CD4-positive, alpha-beta T cell treated with Interleukin-12 subunit alpha and Interleukin-12 subunit beta, for 1 hour (primary cell): ENCODE measurements at regions not wholly inside any gene's neighbourhood (a gene's known extent, or its start where the extent isn't known, plus 50 kb on each side); places are given as distances from the start of the nearest gene placed in this dataset.
"Not testable (repeated sequence)": the region's sequence is repeated elsewhere in the genome, so short reads cannot be mapped to it uniquely, and the experiment has no call there.

Experiments
- DNase-seq: peaks from one replicate; pipeline ENCODE4 v3.0.0-alpha.2; 2020

DNA sequence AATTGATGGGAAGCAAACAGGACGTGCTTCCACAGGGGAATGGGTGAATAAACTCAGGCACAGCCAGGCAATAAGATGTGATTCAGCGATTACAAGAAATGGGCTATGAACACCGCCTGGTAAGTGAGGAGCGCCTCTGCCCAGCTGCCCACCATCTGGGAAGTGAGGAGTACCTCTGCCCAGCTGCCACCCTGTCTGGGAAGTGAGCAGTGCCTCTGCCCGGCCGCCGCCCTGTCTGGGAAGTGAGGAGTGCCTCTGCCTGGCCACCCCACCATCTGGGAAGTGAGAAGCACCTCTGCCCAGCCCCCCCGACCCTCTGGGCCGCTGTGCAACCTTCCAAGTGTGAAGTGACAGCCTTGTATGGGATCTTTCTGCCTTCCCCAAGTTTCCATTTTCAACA is 73.2 kb upstream of the PRR5 start:
- DNase-seq: no peak

DNA sequence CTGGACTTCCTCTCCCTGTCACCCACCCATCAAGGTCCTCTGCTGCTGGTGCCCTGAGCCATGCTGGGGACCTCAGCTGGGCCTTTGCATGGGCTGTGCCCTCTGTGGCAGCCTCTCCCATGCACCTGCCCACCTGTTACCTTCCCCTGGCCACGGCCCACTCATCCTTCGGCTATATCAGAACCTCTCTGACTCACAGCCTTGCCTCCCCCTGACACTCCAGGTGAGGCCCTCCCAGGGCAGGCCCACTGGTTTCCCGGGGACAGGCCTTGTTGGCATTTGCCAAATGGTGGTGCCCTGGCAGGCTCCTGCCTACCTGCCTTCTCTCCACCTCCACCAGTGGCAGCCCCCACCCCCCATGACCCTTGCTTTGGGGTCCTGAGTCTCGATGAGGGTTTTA is 73.7 kb upstream of the PRR5 start:
- DNase-seq: no peak

GRCh38 chr22:44627521-44628139 is 74.4 kb upstream of the PRR5 start:
- no peak for DNase-seq

- peak; percentile 84 for DNase-seq
These were observed 75.9 kb upstream of the PRR5 start for GRCh38 chr22:44625981-44626687.

DNA sequence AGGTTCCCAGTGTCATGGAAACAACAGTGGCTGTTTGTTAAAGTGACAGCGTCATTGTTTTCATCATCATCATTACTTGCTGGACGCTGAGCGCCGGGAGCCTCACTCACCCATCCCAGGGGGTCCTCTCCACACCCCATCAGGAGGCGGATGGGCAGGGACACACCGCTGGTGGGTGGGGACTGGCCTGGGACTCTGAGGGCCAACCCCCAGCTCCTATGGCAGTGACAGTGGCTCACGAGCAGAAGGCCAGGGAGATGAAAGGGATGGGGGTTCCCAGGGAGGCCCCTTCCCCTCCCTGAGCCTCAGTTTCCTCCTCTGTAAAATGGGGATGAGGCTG is 76.6 kb upstream of the PRR5 start:
- DNase-seq: no peak

DNA sequence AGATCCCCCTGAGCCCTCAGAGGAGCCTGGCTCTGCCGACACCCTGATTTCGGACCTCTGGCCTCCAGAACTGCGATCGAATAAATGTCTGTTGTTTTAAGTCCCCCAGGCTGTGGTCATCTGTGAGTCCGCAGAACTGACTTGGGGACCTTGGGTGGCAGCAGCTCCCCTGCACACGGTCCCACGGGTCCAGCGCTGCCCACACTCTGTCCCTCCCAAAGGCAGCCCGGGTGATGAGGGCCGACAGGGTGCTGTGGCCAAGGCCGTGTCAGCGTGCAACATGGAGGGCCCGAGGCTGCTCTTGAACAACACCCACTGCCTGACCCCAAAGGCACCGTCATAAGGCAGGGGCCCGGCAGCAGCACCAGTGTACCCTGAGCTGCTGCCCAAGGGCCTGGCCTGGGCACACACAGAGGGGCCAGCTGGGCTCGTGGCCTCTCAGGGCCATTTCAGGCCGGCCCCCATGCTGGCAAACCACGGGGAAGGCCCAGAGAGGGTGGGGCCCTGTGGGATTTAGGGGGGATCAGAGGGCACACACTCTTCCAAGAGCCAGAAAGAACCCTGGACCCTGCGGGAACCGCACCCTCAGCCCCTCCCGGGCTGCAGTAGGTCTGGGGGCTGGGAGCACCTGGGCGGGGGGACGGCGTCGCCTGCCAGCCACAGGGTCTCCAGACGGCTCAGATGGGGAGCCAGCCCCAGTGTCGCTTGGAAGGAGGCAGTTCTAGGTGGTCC is 77.1 kb upstream of the PRR5 start:
- DNase-seq: no peak

- DNase-seq: no peak
These were observed 78.1 kb upstream of the PRR5 start for GRCh38 chr22:44623771-44624510.

DNA sequence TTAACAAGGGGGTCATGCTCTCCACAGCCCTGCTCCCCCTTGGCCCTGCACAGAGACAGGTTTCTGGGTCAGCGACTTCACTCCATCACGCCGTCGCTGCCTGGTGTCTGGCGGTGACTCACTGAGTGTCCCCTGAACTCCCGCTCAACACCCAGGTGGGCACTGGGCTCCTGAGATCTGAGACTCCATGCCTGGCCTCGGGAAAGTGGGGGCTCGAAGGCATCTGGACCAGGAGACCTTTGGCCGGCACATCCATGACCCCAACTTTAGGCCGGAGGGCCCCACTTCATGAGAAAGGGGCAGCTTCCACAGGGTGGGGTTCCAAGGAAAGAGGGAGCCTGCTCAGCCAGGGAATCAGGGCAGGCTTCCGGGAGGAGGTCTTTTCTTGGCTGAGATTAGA is 79.3 kb upstream of the PRR5 start:
- no peak for DNase-seq

DNA sequence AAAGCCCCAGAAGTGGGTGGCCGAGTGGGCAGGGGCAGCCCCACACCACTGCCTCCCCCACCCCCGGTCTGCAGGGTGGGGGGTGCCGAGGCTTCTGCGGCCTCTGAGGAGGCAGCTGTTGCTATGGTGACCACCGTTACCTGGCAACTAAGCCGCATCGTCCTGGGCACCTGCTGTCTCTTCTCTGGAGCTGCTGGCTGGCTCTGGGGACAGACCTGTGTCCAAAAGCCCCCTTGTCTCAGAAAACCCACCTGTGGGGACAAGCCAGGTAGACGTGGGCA is 79.9 kb upstream of the PRR5 start:
- peak; percentile 59 for DNase-seq

DNA sequence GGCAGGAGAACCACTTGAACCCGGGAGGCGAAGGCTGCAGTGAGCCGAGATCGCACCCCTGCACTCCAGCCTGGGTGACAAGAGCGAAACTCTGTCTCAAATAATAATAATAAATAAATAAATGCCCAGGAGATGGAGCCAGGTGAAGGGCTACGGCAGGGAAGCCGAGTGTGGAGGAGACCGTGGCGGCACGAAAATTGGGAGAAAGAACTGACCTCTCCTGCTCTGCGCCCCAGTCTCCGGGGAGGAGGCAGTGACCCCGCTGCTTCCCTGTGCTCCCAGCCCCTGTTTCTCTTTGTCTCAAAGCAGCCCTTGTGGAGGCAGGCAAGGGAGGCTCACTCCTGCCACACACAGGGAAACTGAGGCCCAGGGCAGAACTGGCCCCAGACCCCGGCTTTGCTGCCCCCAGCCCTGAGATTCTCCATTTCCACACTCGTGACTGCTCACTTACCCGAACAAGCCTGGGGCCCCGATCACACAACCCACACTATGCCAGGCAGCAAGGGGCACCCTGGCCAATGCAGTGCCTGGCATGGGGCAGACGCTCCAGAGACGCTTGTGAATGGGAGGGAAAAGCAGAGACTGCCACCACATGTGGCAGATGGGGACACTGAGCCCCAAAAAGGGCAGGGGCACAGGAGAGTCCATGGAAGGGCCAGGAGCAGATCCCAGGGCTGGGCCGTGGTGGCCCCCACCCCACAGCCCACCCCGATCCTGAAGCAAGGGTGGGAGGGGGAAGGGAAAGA is 80.4 kb upstream of the PRR5 start:
- DNase-seq: no peak

GRCh38 chr22:44620841-44621257 is 81.2 kb upstream of the PRR5 start:
- DNase-seq: no peak

GRCh38 chr22:44620129-44620840 is 81.7 kb upstream of the PRR5 start:
- peak; percentile 91 for DNase-seq

GRCh38 chr22:44619560-44620128 is 82.4 kb upstream of the PRR5 start:
- DNase-seq: not testable (repeated sequence)

DNA sequence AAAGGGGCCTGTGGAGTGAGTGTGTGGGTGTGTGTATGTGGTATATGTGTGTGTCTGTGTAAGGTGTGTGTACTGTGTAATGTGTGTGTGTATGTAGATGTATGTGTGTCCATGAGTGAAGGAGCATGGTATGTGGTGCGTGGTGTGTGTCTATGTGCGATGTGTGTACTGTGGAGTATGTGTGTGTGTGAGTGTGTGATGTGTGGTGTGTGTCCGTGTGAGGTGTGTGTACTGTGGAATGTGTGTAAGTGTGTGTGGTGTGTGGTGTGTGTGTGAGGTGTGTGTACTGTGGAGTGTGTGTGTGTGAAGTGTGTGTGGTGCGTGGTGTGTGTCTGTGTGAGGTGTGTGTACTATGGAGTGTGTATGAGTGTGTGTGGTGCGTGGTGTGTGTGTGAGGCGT is 83.1 kb upstream of the PRR5 start:
- not testable (repeated sequence) for DNase-seq

GRCh38 chr22:44618400-44618799 is 83.6 kb upstream of the PRR5 start:
- DNase-seq: no peak

DNA sequence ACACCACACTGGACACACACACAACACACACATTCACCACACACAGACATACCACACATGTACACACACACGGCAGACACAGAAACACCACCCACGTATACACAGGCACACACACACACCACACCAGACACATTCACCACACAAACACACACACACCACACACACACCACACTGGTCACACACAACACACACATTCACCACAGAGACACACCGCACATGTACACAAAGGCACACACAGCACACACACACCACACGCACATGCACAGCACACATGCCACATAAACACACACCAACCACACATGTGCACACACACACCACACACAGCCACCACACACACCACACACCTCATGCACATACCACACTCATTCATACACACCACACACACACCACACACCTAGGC is 84.2 kb upstream of the PRR5 start:
- DNase-seq: no peak

DNA sequence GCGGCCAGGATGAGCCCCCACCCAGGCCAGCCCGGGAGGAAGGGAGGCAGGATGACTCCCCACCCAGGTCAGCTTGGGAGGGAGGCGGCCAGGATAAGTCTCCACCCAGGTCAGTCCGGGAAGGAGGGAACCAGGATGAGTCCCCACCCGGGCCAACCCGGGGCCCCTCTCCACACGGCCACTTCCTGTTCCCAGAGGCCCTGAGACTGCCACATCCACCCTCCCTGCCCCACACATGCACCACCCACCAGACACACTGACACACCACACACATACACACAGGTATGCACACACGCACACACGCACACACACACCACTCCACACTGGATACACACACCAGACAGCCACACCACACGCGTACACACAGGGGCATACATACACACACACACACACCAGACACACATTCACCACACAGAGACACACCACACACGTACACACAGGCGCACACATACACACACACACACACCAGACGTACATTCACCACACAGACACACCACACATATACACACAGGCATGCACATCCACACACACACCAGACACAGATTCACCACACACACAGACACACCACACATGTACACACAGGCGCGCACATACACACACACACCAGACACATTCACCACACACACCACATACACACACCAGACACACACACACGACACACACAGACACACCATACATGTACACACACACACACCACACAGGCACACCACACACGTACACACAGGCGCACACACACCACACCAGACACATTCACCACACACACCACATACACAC is 84.9 kb upstream of the PRR5 start:
- DNase-seq: no peak

DNA sequence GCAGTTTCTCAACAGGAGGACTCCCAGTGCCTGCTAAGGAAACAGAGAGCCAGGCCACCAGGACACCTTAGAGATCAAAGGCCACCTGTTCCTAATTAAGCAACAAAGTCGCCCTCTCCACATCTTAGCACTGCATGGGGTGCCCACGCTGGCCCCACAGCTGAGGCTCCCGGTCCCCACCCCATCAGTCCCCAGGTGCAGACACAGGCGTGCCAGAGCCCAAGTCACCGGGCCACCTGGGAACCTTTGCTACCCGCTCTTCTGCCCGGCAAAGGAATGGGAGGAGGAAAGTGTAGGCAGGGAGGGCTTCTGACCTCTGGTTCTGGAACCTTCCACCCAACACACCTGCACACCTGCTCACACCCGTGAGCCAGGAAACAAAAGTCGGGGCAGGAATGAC is 85.5 kb upstream of the PRR5 start:
- no peak for DNase-seq

DNA sequence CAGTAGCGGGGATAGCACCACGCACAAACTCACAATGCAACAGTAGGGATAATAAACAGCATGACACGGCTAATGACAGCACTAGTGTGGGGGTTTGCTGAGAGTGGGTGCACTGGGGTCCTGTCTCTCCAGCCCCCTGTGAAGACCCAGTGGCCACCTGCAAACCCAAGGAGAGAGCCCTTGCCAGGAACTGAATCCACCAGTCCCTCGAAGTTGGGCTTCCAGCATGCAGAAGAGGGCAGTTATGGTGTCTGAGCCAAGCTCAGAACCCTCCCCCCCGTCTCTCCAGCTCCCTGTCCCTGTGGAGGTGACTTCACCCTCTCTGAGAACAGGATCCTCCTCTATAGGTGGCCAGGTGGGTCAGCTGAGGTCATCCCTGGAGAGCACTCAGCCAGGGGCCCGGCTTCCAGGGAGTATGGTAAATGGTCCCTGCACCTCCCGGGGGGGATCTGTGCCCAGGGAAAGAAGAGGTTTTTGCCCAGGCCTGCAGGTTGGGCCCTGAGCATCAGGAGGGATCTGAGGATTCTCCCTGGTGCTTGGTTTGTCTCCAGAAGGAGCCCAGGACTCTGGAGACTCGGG is 86.3 kb upstream of the PRR5 start:
- no peak for DNase-seq

DNA sequence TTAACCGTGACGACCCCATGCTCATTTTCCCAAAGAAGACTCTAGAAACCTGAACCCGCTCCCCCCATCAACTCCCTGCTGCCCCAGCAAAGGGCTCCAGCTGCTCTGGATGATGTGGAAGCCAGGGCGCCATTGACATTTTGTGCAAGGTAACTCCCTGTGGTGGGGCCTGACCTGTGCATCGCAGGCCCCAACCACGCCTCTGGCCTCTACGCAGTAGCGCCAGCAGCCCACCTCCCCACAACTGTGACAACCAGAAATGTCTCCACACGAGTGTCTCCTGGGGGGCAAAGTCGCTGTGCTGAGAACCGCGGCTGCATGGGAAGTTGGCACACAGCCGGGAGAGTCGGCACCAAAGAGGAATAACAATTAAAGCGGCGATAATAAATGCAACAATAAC is 86.9 kb upstream of the PRR5 start:
- no peak for DNase-seq

- no peak for DNase-seq
These were observed 88.8 kb upstream of the PRR5 start for GRCh38 chr22:44613196-44613595.
